ENCODE measurements at regions not wholly inside any gene's neighbourhood (a gene's known extent, or its start where the extent isn't known, plus 50 kb on each side); places are given as distances from the start of the nearest gene placed in this dataset.

- no peaks in the 10 kb centered on the region for H3K36me3 Mint-ChIP-seq (ENCODE audit: low read depth, unreplicated experiment)
Measured at GRCh38 chr6:97790926-97791590, 508.0 kb upstream of the MMS22L start.

GRCh38 chr6:97805596-97805995 is 522.6 kb upstream of the MMS22L start:
- no peak overlapping the region for H3K4me3 ChIP-seq (ENCODE audit: insufficient read depth, low read depth, low read length)
- H3K36me3 Mint-ChIP-seq (ENCODE audit: low read depth, unreplicated experiment), result no peaks in the 10 kb centered on the region
- H3K4me2 ChIP-seq (ENCODE audit: low read length), result no peak overlapping the region
- FAIRE-seq (no peak), DNase-seq (ENCODE audit: low read depth) (no peak)
- no peaks in the 10 kb centered on the region for H3K79me2 ChIP-seq (ENCODE audit: insufficient read depth, low read length)
- no peak overlapping the region for H3K27ac Mint-ChIP-seq (ENCODE audit: unreplicated experiment)
- H3K4me1 Mint-ChIP-seq (ENCODE audit: low read depth, unreplicated experiment), result no peaks in the 10 kb centered on the region
- H3K27me3 Mint-ChIP-seq (ENCODE audit: low read depth, unreplicated experiment), result no peaks in the 10 kb centered on the region
- no peak for TF ChIP-seq CTCF (IDR thresholded peaks at IDR 0.05; ENCODE audit: insufficient read depth, low read depth, low read length)
- TF ChIP-seq EZH2 (IDR thresholded peaks at IDR 0.05; ENCODE audit: insufficient read depth, low read length), result no peak
- no peak overlapping the region for H3K9ac ChIP-seq (ENCODE audit: low read length)
- H3K9me3 ChIP-seq (ENCODE audit: insufficient read depth, low read depth, low read length), result no peaks in the 10 kb centered on the region
- H3K9me3 Mint-ChIP-seq (ENCODE audit: unreplicated experiment), result no peaks in the 10 kb centered on the region
- H3K36me3 ChIP-seq (ENCODE audit: insufficient read depth, low read length), result no peaks in the 10 kb centered on the region
- no peak overlapping the region for H3K4me3 Mint-ChIP-seq (ENCODE audit: unreplicated experiment)
- no peaks in the 10 kb centered on the region for H3K27me3 ChIP-seq (ENCODE audit: insufficient read depth, low read length)
- H3K27ac ChIP-seq (ENCODE audit: low read depth, low read length), result no peak overlapping the region
- no peaks in the 10 kb centered on the region for H3K4me1 ChIP-seq (ENCODE audit: insufficient read depth, low read length)
- no peak overlapping the region for H2AFZ ChIP-seq (ENCODE audit: low read depth, low read length)
- H4K20me1 ChIP-seq (ENCODE audit: insufficient read depth, low read length), result no peaks in the 10 kb centered on the region

More at GRCh38 chr6:97790926-97791590, 508.0 kb upstream of the MMS22L start:
- Histone ChIP-seq H3K27me3 (ENCODE audit: insufficient read depth, low read length) (no peaks in the 10 kb centered on the region), H3K9me3 (ENCODE audit: insufficient read depth, low read depth, low read length) (no peaks in the 10 kb centered on the region), H3K4me3 (ENCODE audit: insufficient read depth, low read depth, low read length) (no peak overlapping the region), H3K27ac (ENCODE audit: low read depth, low read length) (no peak overlapping the region), H3K4me1 (ENCODE audit: insufficient read depth, low read length) (no peaks in the 10 kb centered on the region), H3K36me3 (ENCODE audit: insufficient read depth, low read length) (no peaks in the 10 kb centered on the region), H3K9ac (ENCODE audit: low read length) (no peak overlapping the region), H3K79me2 (ENCODE audit: insufficient read depth, low read length) (no peaks in the 10 kb centered on the region), H3K4me2 (ENCODE audit: low read length) (no peak overlapping the region), H4K20me1 (ENCODE audit: insufficient read depth, low read length) (no peaks in the 10 kb centered on the region), H2AFZ (ENCODE audit: low read depth, low read length) (no peak overlapping the region)
- H3K4me1 Mint-ChIP-seq (ENCODE audit: low read depth, unreplicated experiment), result no peaks in the 10 kb centered on the region
- no peak overlapping the region for H3K4me3 Mint-ChIP-seq (ENCODE audit: unreplicated experiment)
- H3K9me3 Mint-ChIP-seq (ENCODE audit: unreplicated experiment), result no peaks in the 10 kb centered on the region
- FAIRE-seq (no peak), DNase-seq (ENCODE audit: low read depth) (no peak)
- TF ChIP-seq CTCF (IDR thresholded peaks at IDR 0.05; ENCODE audit: insufficient read depth, low read depth, low read length), result no peak
- TF ChIP-seq EZH2 (IDR thresholded peaks at IDR 0.05; ENCODE audit: insufficient read depth, low read length), result no peak
- no peak overlapping the region for H3K27ac Mint-ChIP-seq (ENCODE audit: unreplicated experiment)
- H3K27me3 Mint-ChIP-seq (ENCODE audit: low read depth, unreplicated experiment), result no peaks in the 10 kb centered on the region

- H2AFZ ChIP-seq (ENCODE audit: low read depth, low read length), result no peak overlapping the region
- Mint-ChIP-seq H3K36me3 (ENCODE audit: low read depth, unreplicated experiment) (no peaks in the 10 kb centered on the region), H3K27me3 (ENCODE audit: low read depth, unreplicated experiment) (no peaks in the 10 kb centered on the region), H3K27ac (ENCODE audit: unreplicated experiment) (no peak overlapping the region), H3K4me3 (ENCODE audit: unreplicated experiment) (peak overlapping the region; percentile 42), H3K9me3 (ENCODE audit: unreplicated experiment) (no peaks in the 10 kb centered on the region), H3K4me1 (ENCODE audit: low read depth, unreplicated experiment) (peaks cover 20% of the 10 kb centered on the region)
- H3K27ac ChIP-seq (ENCODE audit: low read depth, low read length), result no peak overlapping the region
- H3K36me3 ChIP-seq (ENCODE audit: insufficient read depth, low read length), result no peaks in the 10 kb centered on the region
- H3K4me2 ChIP-seq (ENCODE audit: low read length), result no peak overlapping the region
- no peak overlapping the region for H3K4me3 ChIP-seq (ENCODE audit: insufficient read depth, low read depth, low read length)
- DNase-seq (ENCODE audit: low read depth), result peak; percentile 26
- H3K27me3 ChIP-seq (ENCODE audit: insufficient read depth, low read length), result no peaks in the 10 kb centered on the region
- H4K20me1 ChIP-seq (ENCODE audit: insufficient read depth, low read length), result no peaks in the 10 kb centered on the region
- no peaks in the 10 kb centered on the region for H3K4me1 ChIP-seq (ENCODE audit: insufficient read depth, low read length)
- FAIRE-seq, result no peak
- H3K9me3 ChIP-seq (ENCODE audit: insufficient read depth, low read depth, low read length), result no peaks in the 10 kb centered on the region
- H3K79me2 ChIP-seq (ENCODE audit: insufficient read depth, low read length), result no peaks in the 10 kb centered on the region
- TF ChIP-seq EZH2 (IDR thresholded peaks at IDR 0.05; ENCODE audit: insufficient read depth, low read length), result no peak
- TF ChIP-seq CTCF (IDR thresholded peaks at IDR 0.05; ENCODE audit: insufficient read depth, low read depth, low read length), result no peak
- H3K9ac ChIP-seq (ENCODE audit: low read length), result no peak overlapping the region
Measured at GRCh38 chr6:97812940-97813339, 529.9 kb upstream of the MMS22L start.
